H1 (cell line): ENCODE measurements at regions not wholly inside any gene's neighbourhood (a gene's known extent, or its start where the extent isn't known, plus 50 kb on each side); places are given as distances from the start of the nearest gene placed in this dataset.
"Not testable (repeated sequence)": the region's sequence is repeated elsewhere in the genome, so short reads cannot be mapped to it uniquely, and the experiment has no call there.

ENCODE experiments used
- CTCF ChIA-PET: fragments of 300-600 bp; sonication (Branson Sonifier 250); formaldehyde crosslinking; loops from one replicate; lab custom pipeline; 2021; ENCODE audit not compliant: partially characterized antibody; lab: Charles Lee
- POLR2A ChIA-PET: fragments of 300-600 bp; sonication (Branson Sonifier 250); formaldehyde crosslinking; loops from one replicate; lab custom pipeline; 2021; ENCODE audit warnings: inconsistent platforms; ENCODE audit not compliant: partially characterized antibody; lab: Charles Lee
- DNase-seq, 2 experiments: peaks; one replicate each; pipeline versions ENCODE4 v3.0.0 to v3.0.0-alpha.2; 2010 to 2022; ENCODE audit warnings: low spot score in 2 of 2, low read depth in 1 of 2, mixed read lengths in 1 of 2
- FAIRE-seq: peaks from 2 replicates; lab custom pipeline; 2011; peaks lifted over from hg19 to GRCh38; lab: Jason Lieb, UNC
- H2AFZ ChIP-seq: 2 replicates; pipeline ENCODE4 v1.8.1; 2012; ENCODE audit warnings: low read length, inconsistent platforms
- H2AK5ac ChIP-seq: 2 replicates; pipeline ENCODE4 v1.6.1; 2013; ENCODE audit warnings: low read depth, low read length
- H2BK120ac ChIP-seq: replicated peaks from 2 replicates; pipeline ENCODE3; 2013; ENCODE audit warnings: low read depth, low read length, inconsistent platforms
- H2BK12ac ChIP-seq: 2 replicates; pipeline ENCODE4 v1.6.1; 2013; ENCODE audit warnings: low read depth, low read length
- H2BK15ac ChIP-seq: 2 replicates; pipeline ENCODE4 v1.6.1; 2013; ENCODE audit warnings: low read length
- H2BK20ac ChIP-seq: 2 replicates; pipeline ENCODE4 v1.6.1; 2013; ENCODE audit warnings: low read length
- H2BK5ac ChIP-seq: 2 replicates; pipeline ENCODE4 v1.6.1; 2013; ENCODE audit warnings: low read depth, low read length
- H3K14ac ChIP-seq: 2 replicates; pipeline ENCODE4 v1.6.1; 2013; ENCODE audit warnings: inconsistent platforms; ENCODE audit not compliant: insufficient read length
- H3K18ac ChIP-seq: 2 replicates; pipeline ENCODE4 v1.6.1; 2013; ENCODE audit warnings: low read length; ENCODE audit errors: extremely low read depth
- H3K23ac ChIP-seq: 2 replicates; pipeline ENCODE4 v1.6.1; 2013; ENCODE audit warnings: inconsistent platforms; ENCODE audit not compliant: insufficient read length
- H3K23me2 ChIP-seq: 2 replicates; pipeline ENCODE4 v1.6.1; 2013; ENCODE audit warnings: low read depth, low read length
- H3K27ac ChIP-seq: 2 replicates; pipeline ENCODE4 v1.6.1; 2011; ENCODE audit warnings: low read depth, low read length, inconsistent platforms
- H3K27me3 ChIP-seq, 4 experiments: replicated peaks in 1 of 4; 1 replicate in 1 of 4; 2 replicates in 3 of 4; pipeline versions ENCODE4 v1.6.1 to v1.8.1; 2011 to 2013; ENCODE audit warnings: low read length in 3 of 4, mild to moderate bottlenecking in 3 of 4, inconsistent platforms in 2 of 4, mixed read lengths in 2 of 4, moderate library complexity in 1 of 4; ENCODE audit not compliant: control insufficient read depth in 3 of 4, insufficient read depth in 3 of 4; ENCODE audit errors: extremely low read depth in 1 of 4
- H3K36me3 ChIP-seq, 4 experiments: 2 replicates each; pipeline versions ENCODE4 v1.6.1 to v1.8.1; 2011 to 2013; ENCODE audit warnings: mild to moderate bottlenecking in 4 of 4, low read length in 3 of 4, moderate library complexity in 2 of 4, control low read depth in 1 of 4, inconsistent platforms in 1 of 4; ENCODE audit not compliant: insufficient read depth in 4 of 4, control insufficient read depth in 2 of 4
- H3K4ac ChIP-seq: replicated peaks from 2 replicates; pipeline ENCODE3; 2013; ENCODE audit warnings: low read length, low read depth, mixed read lengths, inconsistent platforms; ENCODE audit not compliant: insufficient read length
- H3K4me1 ChIP-seq, 4 experiments: replicated peaks in 1 of 4; 1 replicate in 1 of 4; 2 replicates in 3 of 4; pipeline versions ENCODE4 v1.6.1 to v1.8.1; 2011 to 2013; ENCODE audit warnings: low read length in 3 of 4, inconsistent platforms in 2 of 4, mixed read lengths in 1 of 4; ENCODE audit not compliant: insufficient read depth in 4 of 4, control insufficient read depth in 3 of 4
- H3K4me2 ChIP-seq, 2 experiments: 2 replicates each; pipeline versions ENCODE4 v1.6.1 to v1.8.1; 2011 to 2013; ENCODE audit warnings: low read depth in 2 of 2, low read length in 2 of 2, control low read depth in 1 of 2, inconsistent platforms in 1 of 2, mild to moderate bottlenecking in 1 of 2; ENCODE audit not compliant: insufficient read depth in 1 of 2
- H3K4me3 ChIP-seq, 4 experiments: fragments of 200-600, 300-600 bp in 1 of 4; sonication (generic), shearing (Covaris generic), sonication (Bioruptor Twin) in 1 of 4; 2 replicates each; pipeline versions ENCODE4 v1.5.1 to v1.8.1; 2011 to 2016; ENCODE audit warnings: low read length in 4 of 4, low read depth in 3 of 4, control low read depth in 2 of 4, inconsistent platforms in 2 of 4, mild to moderate bottlenecking in 2 of 4, mixed read lengths in 1 of 4, moderate library complexity in 1 of 4; ENCODE audit not compliant: insufficient read depth in 2 of 4; ENCODE audit errors: extremely low read depth in 1 of 4
- H3K56ac ChIP-seq: replicated peaks from 2 replicates; pipeline ENCODE3; 2013; ENCODE audit warnings: low read depth, mild to moderate bottlenecking, mixed read lengths, low read length, inconsistent platforms; ENCODE audit not compliant: insufficient read length
- H3K79me1 ChIP-seq: 2 replicates; pipeline ENCODE4 v1.6.1; 2013; ENCODE audit warnings: low read depth, low read length, control low read depth
- H3K79me2 ChIP-seq, 2 experiments: 2 replicates each; pipeline versions ENCODE4 v1.6.1 to v1.8.1; 2012 to 2013; ENCODE audit warnings: low read length in 2 of 2, mild to moderate bottlenecking in 2 of 2, inconsistent platforms in 1 of 2; ENCODE audit not compliant: insufficient read depth in 2 of 2, control insufficient read depth in 1 of 2
- H3K9ac ChIP-seq, 4 experiments: replicated peaks in 1 of 4; 1 replicate in 1 of 4; 2 replicates in 3 of 4; pipeline versions ENCODE4 v1.6.1 to v1.8.1; 2011 to 2013; ENCODE audit warnings: low read depth in 3 of 4, low read length in 3 of 4, control low read depth in 2 of 4, mild to moderate bottlenecking in 2 of 4, moderate library complexity in 2 of 4, inconsistent platforms in 1 of 4; ENCODE audit errors: extremely low read depth in 1 of 4
- H3K9me3 ChIP-seq, 2 experiments: 2 replicates each; pipeline versions ENCODE4 v1.6.1 to v1.8.1; 2012 to 2013; ENCODE audit warnings: mild to moderate bottlenecking in 2 of 2, moderate library complexity in 2 of 2, control low read depth in 1 of 2, inconsistent platforms in 1 of 2, low read depth in 1 of 2, low read length in 1 of 2, mixed read lengths in 1 of 2; ENCODE audit not compliant: insufficient read depth in 2 of 2
- H4K20me1 ChIP-seq, 2 experiments: replicated peaks in 1 of 2; 2 replicates each; pipeline versions ENCODE3 to v1.8.1; 2011 to 2013; ENCODE audit warnings: inconsistent platforms in 2 of 2, low read length in 2 of 2, mild to moderate bottlenecking in 1 of 2; ENCODE audit not compliant: insufficient read depth in 2 of 2, control insufficient read depth in 1 of 2
- H4K5ac ChIP-seq: 2 replicates; pipeline ENCODE4 v1.6.1; 2013; ENCODE audit warnings: low read length, low read depth, mixed read lengths, inconsistent platforms; ENCODE audit not compliant: insufficient read length
- H4K8ac ChIP-seq: 2 replicates; pipeline ENCODE4 v1.8.0; 2013; ENCODE audit warnings: mild to moderate bottlenecking, moderate library complexity, low read length, inconsistent platforms; ENCODE audit not compliant: insufficient read depth; ENCODE audit errors: extremely low read depth
- H4K91ac ChIP-seq: replicated peaks from 2 replicates; pipeline ENCODE3; 2013; ENCODE audit warnings: low read length, mixed read lengths, inconsistent platforms; ENCODE audit not compliant: insufficient read length
- WGBS, 2 experiments: shearing (Covaris generic) in 1 of 2; methylation state at CpG; one replicate each; pipeline versions ENCODE4 v1.1.6 to v1.1.7; 2013 to 2015; ENCODE audit warnings: low lambda C conversion rate in 2 of 2, mixed read lengths in 2 of 2, inconsistent platforms in 1 of 2, low coverage in 1 of 2, missing lambda C conversion rate in 1 of 2; ENCODE audit not compliant: insufficient replicate concordance in 2 of 2, insufficient coverage in 1 of 2, insufficient read length in 1 of 2; ENCODE audit errors: extremely low coverage in 1 of 2, missing lambda C conversion rate in 1 of 2; 5-methylcytosine and 5-hydroxymethylcytosine counted together

- H3K27me3 ChIP-seq, H2BK5ac ChIP-seq, H2AK5ac ChIP-seq, H4K5ac ChIP-seq, H2BK15ac ChIP-seq, H2AFZ ChIP-seq, H3K9ac ChIP-seq, H2BK120ac ChIP-seq, H3K4me2 ChIP-seq, H3K36me3 ChIP-seq, H2BK20ac ChIP-seq, H3K4me3 ChIP-seq, H3K4ac ChIP-seq, H4K91ac ChIP-seq, H4K8ac ChIP-seq, H4K20me1 ChIP-seq, H3K79me2 ChIP-seq, FAIRE-seq, DNase-seq, H3K14ac ChIP-seq, H3K4me1 ChIP-seq, H3K27ac ChIP-seq, H3K79me1 ChIP-seq, POLR2A ChIA-PET, H3K56ac ChIP-seq, H3K23ac ChIP-seq, H3K23me2 ChIP-seq, H2BK12ac ChIP-seq, H3K18ac ChIP-seq: not testable (repeated sequence)
- peaks cover 5 to 13% of the 10 kb centered on the region in 2 experiments; a peak in 2 of 4 replicates for H3K9me3 ChIP-seq
- CTCF ChIA-PET, result interaction anchor here (0.7 to 1.6 kb wide), 5 partner anchors 9 to 284 kb away, joined by 3 to 5 read pairs (median 3); no protein-coding TSS in a partner anchor
- 95% methylated on average over 14 of the region's 17 CpGs; no CpG with 5 or more reads in 1 of the 2 experiments for WGBS, 2 experiments
Measured at GRCh38 chr10:47166808-47167581, 133.0 kb upstream of the GDF10 start.
